ENCODE measurements at regions not wholly inside any gene's neighbourhood (a gene's known extent, or its start where the extent isn't known, plus 50 kb on each side); places are given as distances from the start of the nearest gene placed in this dataset.
"Not testable (repeated sequence)": the region's sequence is repeated elsewhere in the genome, so short reads cannot be mapped to it uniquely, and the experiment has no call there.

DNA sequence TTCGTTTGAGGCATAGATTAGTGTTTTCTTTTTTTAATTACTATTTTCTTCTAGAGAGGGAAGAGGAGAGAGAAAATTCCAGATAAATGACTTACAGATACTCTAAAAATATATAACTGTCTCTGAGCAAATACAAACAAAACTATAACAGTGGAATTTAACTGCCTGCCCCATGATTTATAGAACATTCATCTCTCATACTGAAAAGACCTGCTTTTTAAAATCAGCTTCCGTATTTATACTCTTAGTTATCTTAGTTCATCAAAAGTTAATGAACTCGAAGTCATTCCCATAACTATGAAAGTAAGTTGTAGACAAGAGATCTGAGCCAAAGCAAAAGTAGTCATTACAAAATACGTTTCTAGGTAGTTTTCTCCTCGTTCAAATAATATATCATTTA, 123.8 kb upstream of the DMRT1 start:
- H3K27ac ChIP-seq (ENCODE audit: low read depth, low read length): no peak overlapping the region
- CTCF ChIA-PET: no interaction called here
- TF ChIP-seq CTCF (IDR thresholded peaks at IDR 0.05; ENCODE audit: low read depth, low read length): no peak
- POLR2A ChIA-PET: no interaction called here
- no peak overlapping the region for H3K4me3 ChIP-seq (ENCODE audit: low read depth, low read length)
- H3K27me3 ChIP-seq (ENCODE audit: control insufficient read depth, insufficient read depth, low read length): no peaks in the 10 kb centered on the region
- no peak for DNase-seq (ENCODE audit: low read depth, low spot score)
- no peaks in the 10 kb centered on the region for H3K9me3 ChIP-seq (ENCODE audit: control insufficient read depth, insufficient read depth, low read length)

DNA sequence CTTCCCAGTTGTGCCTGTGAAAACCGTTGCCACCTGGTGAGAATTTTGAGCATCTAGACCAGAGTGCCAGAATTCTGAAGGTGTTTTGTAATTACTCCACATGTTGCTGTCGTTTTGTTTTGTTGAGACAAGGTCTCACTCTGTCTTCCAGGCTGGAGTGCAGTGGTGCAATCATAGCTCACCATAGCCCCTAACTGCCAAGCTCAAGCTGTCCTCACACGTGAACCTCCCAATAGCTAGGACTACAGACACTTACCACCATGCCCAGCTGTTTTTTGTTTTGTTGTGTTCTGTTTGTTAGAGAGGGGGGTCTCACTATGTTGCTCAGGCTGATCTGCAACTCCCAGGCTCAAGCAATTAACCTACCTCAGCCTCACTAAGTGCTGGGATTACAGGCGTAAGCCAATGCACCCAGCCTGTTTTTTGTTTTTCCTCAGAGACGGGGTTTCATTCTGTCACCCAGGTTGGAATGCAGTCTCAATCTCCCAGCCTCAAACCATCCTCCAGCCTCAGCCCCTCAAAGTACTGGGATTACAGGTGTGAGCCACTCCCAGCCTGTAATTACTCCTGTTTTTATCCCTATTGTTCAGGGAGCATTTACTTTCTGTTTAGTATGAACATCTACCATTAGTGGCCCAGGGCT, 121.1 kb upstream of the DMRT1 start:
- Histone ChIP-seq H3K4me3 (ENCODE audit: low read depth, low read length) (no peak overlapping the region), H3K9me3 (ENCODE audit: control insufficient read depth, insufficient read depth, low read length) (no peaks in the 10 kb centered on the region), H3K27me3 (ENCODE audit: control insufficient read depth, insufficient read depth, low read length) (no peaks in the 10 kb centered on the region), H3K27ac (ENCODE audit: low read depth, low read length) (no peak overlapping the region)
- TF ChIP-seq CTCF (IDR thresholded peaks at IDR 0.05; ENCODE audit: low read depth, low read length): no peak
- ChIA-PET POLR2A (no interaction called here), CTCF (interaction anchor here (1.2 kb wide), 1 partner anchor 12 kb away, joined by 3 read pairs; no protein-coding TSS in a partner anchor)
- DNase-seq (ENCODE audit: low read depth, low spot score): no peak

DNA sequence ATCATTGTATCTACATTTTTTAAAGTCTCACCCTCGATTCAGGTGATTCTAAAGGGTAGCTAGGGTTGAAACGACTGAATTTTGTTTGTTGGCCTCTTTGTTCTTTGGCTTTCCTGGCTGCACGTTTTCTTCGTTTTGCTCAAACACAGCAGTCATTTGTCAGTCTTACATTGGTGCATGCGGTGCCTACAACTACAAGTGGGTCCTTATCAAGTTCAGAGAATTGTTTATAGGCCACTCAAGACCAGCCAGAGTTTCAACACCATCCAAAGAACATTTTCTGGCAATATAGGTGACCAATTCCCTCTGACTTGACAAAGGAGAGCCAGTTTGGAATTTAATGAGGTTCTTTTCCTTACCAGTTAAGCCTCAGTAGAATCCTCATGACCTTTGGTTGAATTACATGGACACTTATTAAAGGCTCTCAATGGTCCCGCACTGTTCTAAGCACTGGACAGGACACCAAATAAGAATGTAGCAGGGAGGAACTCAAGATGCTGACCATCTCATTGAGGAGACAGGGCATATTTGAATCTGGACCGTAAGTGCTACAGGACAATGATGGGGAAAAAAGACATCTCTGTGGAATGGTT, 119.0 kb upstream of the DMRT1 start:
- POLR2A ChIA-PET: no interaction called here
- no peak for TF ChIP-seq CTCF (IDR thresholded peaks at IDR 0.05; ENCODE audit: low read depth, low read length)
- CTCF ChIA-PET: interaction anchor here (0.6 kb wide), 1 partner anchor 318 kb away, joined by 5 read pairs; no protein-coding TSS in a partner anchor

GRCh38 chr9:724461-724860, 117.0 kb upstream of the DMRT1 start:
- POLR2A ChIA-PET; H3K27me3 ChIP-seq (ENCODE audit: control insufficient read depth, insufficient read depth, low read length); DNase-seq (ENCODE audit: low read depth, low spot score); H3K27ac ChIP-seq (ENCODE audit: low read depth, low read length); CTCF ChIA-PET; H3K9me3 ChIP-seq (ENCODE audit: control insufficient read depth, insufficient read depth, low read length); H3K4me3 ChIP-seq (ENCODE audit: low read depth, low read length): not testable (repeated sequence)

More for the DNA sequence above, 119.0 kb upstream of the DMRT1 start:
- H3K9me3 ChIP-seq (ENCODE audit: control insufficient read depth, insufficient read depth, low read length): no peaks in the 10 kb centered on the region
- DNase-seq (ENCODE audit: low read depth, low spot score): no peak
- no peaks in the 10 kb centered on the region for H3K27me3 ChIP-seq (ENCODE audit: control insufficient read depth, insufficient read depth, low read length)
- no peak overlapping the region for H3K27ac ChIP-seq (ENCODE audit: low read depth, low read length)
- no peak overlapping the region for H3K4me3 ChIP-seq (ENCODE audit: low read depth, low read length)

GRCh38 chr9:726005-726404, 115.5 kb upstream of the DMRT1 start:
- H3K4me3 ChIP-seq (ENCODE audit: low read depth, low read length): no peak overlapping the region
- no peak overlapping the region for H3K27ac ChIP-seq (ENCODE audit: low read depth, low read length)
- POLR2A ChIA-PET: no interaction called here
- TF ChIP-seq CTCF (IDR thresholded peaks at IDR 0.05; ENCODE audit: low read depth, low read length): no peak
- H3K27me3 ChIP-seq (ENCODE audit: control insufficient read depth, insufficient read depth, low read length): no peaks in the 10 kb centered on the region
- DNase-seq (ENCODE audit: low read depth, low spot score): no peak
- H3K9me3 ChIP-seq (ENCODE audit: control insufficient read depth, insufficient read depth, low read length): no peaks in the 10 kb centered on the region
- CTCF ChIA-PET: interaction anchor here (1.2 kb wide), 1 partner anchor 113 kb away, joined by 3 read pairs; no protein-coding TSS in a partner anchor

Data from AG04450 (cell line).